GM12878 (cell line): ENCODE measurements at regions not wholly inside any gene's neighbourhood (a gene's known extent, or its start where the extent isn't known, plus 50 kb on each side); places are given as distances from the start of the nearest gene placed in this dataset.

Experiments
- ATAC-seq: fragments of 200-7000 bp; cut with Tn5 transposase; 3 replicates; pipeline ENCODE4 v1.9.1; 2020; ENCODE audit warnings: mild to moderate bottlenecking, moderate library complexity
- BruUV-seq: library from RNA; stranded (reverse); fragments of 400-500 nt; replicated peaks from 2 replicates; lab custom pipeline; 2021; lab: Mats Ljungman, UMichigan
- CTCF ChIA-PET: fragments of 300-600 bp; sonication (Branson Sonifier 250); formaldehyde crosslinking; extraction: SDS; loops from one replicate; lab custom pipeline; 2021; ENCODE audit warnings: inconsistent platforms; lab: Yijun Ruan, JAX
- POLR2A ChIA-PET: fragments of 350-600 bp; formaldehyde crosslinking; extraction: SDS; loops from one replicate; lab custom pipeline; 2021; ENCODE audit warnings: inconsistent platforms; lab: Charles Lee
- RAD21 ChIA-PET: fragments of 300-600 bp; sonication (Branson Sonifier 250); formaldehyde crosslinking; loops from one replicate; lab custom pipeline; 2023; ENCODE audit warnings: antibody characterized with exemption; ENCODE audit not compliant: unreplicated experiment; lab: Charles Lee
- SMC1A ChIA-PET: fragments of 300-600 bp; sonication (Branson Sonifier 250); formaldehyde crosslinking; loops from one replicate; lab custom pipeline; 2023; ENCODE audit not compliant: unreplicated experiment, uncharacterized antibody; lab: Charles Lee
- DNase-seq: peaks from one replicate; pipeline ENCODE4 v3.0.0-alpha.2; 2011; ENCODE audit warnings: low read depth, low spot score
- FAIRE-seq: peaks from 3 replicates; lab custom pipeline; 2011; peaks lifted over from hg19 to GRCh38; lab: Jason Lieb, UNC
- H2AFZ ChIP-seq: 2 replicates; pipeline ENCODE4 v1.6.0; 2011; ENCODE audit warnings: low read depth, low read length, control low read depth; ENCODE audit not compliant: control insufficient read depth
- H3K27ac ChIP-seq: 2 replicates; pipeline ENCODE4 v1.5.1; 2011; ENCODE audit warnings: control low read depth; ENCODE audit not compliant: control insufficient read depth, insufficient read depth
- H3K27me3 ChIP-seq, 2 experiments: replicated peaks in 1 of 2; 2 replicates each; pipeline versions ENCODE4 v1.6.0 to v1.6.1; 2011; ENCODE audit warnings: low read length in 1 of 2; ENCODE audit not compliant: control insufficient read depth in 2 of 2, insufficient read depth in 2 of 2
- H3K36me3 ChIP-seq, 2 experiments: 2 replicates each; pipeline ENCODE4 v1.5.1; 2011; ENCODE audit warnings: low read length in 1 of 2; ENCODE audit not compliant: control insufficient read depth in 2 of 2, insufficient read depth in 2 of 2
- H3K4me1 ChIP-seq: 2 replicates; pipeline ENCODE4 v1.6.1; 2011; ENCODE audit warnings: mild to moderate bottlenecking, low read length, moderate library complexity, mixed read lengths; ENCODE audit not compliant: control insufficient read depth, insufficient read depth
- H3K4me2 ChIP-seq: 2 replicates; pipeline ENCODE4 v1.6.0; 2011; ENCODE audit warnings: control low read depth; ENCODE audit not compliant: control insufficient read depth, insufficient read depth
- H3K4me3 ChIP-seq: fragments of 200-600 bp; sonication (generic); 2 replicates; pipeline ENCODE4 v1.5.1; 2016
- H3K79me2 ChIP-seq: 2 replicates; pipeline ENCODE4 v1.6.0; 2011; ENCODE audit warnings: low read length; ENCODE audit not compliant: control insufficient read depth, insufficient read depth
- H3K9ac ChIP-seq: 2 replicates; pipeline ENCODE4 v1.8.0; 2011; ENCODE audit warnings: low read length, control low read depth, mixed read lengths; ENCODE audit not compliant: control insufficient read depth, insufficient read depth
- H3K9me3 ChIP-seq: replicated peaks from 3 replicates; pipeline ENCODE4 v1.5.1; 2011; ENCODE audit warnings: mild to moderate bottlenecking, low read length; ENCODE audit not compliant: control insufficient read depth, insufficient read depth
- H4K20me1 ChIP-seq: 2 replicates; pipeline ENCODE4 v1.6.0; 2011; ENCODE audit not compliant: control insufficient read depth, insufficient read depth
- ATF3 ChIP-seq: IDR thresholded peaks from 2 replicates; pipeline ENCODE4 v1.6.1; 2011; ENCODE audit warnings: low read depth, mild to moderate bottlenecking, low read length, moderate library complexity, borderline replicate concordance; ENCODE audit errors: extremely low read depth
- CREB1 ChIP-seq: IDR thresholded peaks from 2 replicates; pipeline ENCODE4 v1.6.1; 2012; ENCODE audit warnings: low read depth, mild to moderate bottlenecking, inconsistent platforms
- EGR1 ChIP-seq, 2 experiments: IDR thresholded peaks; 1 replicate in 1 of 2; 2 replicates in 1 of 2; pipeline ENCODE4 v1.6.1; 2011 to 2012; ENCODE audit warnings: low read depth in 2 of 2, low read length in 2 of 2, borderline replicate concordance in 1 of 2, mild to moderate bottlenecking in 1 of 2, moderate library complexity in 1 of 2
- EZH2 ChIP-seq: IDR thresholded peaks from 2 replicates; pipeline ENCODE4 v1.6.1; 2012; ENCODE audit warnings: low read depth, mild to moderate bottlenecking, control low read depth, inconsistent platforms, low read length, borderline replicate concordance; ENCODE audit not compliant: control insufficient read depth
- GABPA ChIP-seq: IDR thresholded peaks from 2 replicates; pipeline ENCODE4 v1.6.1; 2014; ENCODE audit warnings: antibody characterized with exemption, low read depth, mild to moderate bottlenecking, inconsistent platforms
- GATAD2B ChIP-seq: fragments of 450-650 bp; conservative IDR thresholded peaks from 2 replicates; pipeline ENCODE4 v1.6.1; 2017; ENCODE audit warnings: low read depth, mild to moderate bottlenecking, moderate library complexity
- IRF3 ChIP-seq: fragments of 450-650 bp; IDR thresholded peaks from 2 replicates; pipeline ENCODE4 v1.6.1; 2014; ENCODE audit warnings: mild to moderate bottlenecking
- IRF5 ChIP-seq: fragments of 450-650 bp; IDR thresholded peaks from 2 replicates; pipeline ENCODE4 v1.6.1; 2017; ENCODE audit warnings: borderline replicate concordance
- KAT2A ChIP-seq: conservative IDR thresholded peaks from 2 replicates; pipeline ENCODE4 v1.6.1; 2011; ENCODE audit warnings: low read depth, low read length; ENCODE audit not compliant: control insufficient read depth
- KDM1A ChIP-seq: fragments of 200-600 bp; sonication (generic); IDR thresholded peaks from 2 replicates; pipeline ENCODE4 v1.6.1; 2016; ENCODE audit warnings: borderline replicate concordance
- MLLT1 ChIP-seq: fragments of 450-650 bp; IDR thresholded peaks from 2 replicates; pipeline ENCODE4 v1.6.1; 2016; ENCODE audit warnings: mild to moderate bottlenecking
- NR2C2 ChIP-seq: IDR thresholded peaks from 2 replicates; pipeline ENCODE4 v1.6.1; 2011; ENCODE audit warnings: borderline replicate concordance, low read depth; ENCODE audit not compliant: control insufficient read depth, insufficient read length
- NR2F1 ChIP-seq: fragments of 450-650 bp; conservative IDR thresholded peaks from 2 replicates; pipeline ENCODE4 v1.6.1; 2017; ENCODE audit warnings: mild to moderate bottlenecking
- RCOR1 ChIP-seq: conservative IDR thresholded peaks from 2 replicates; pipeline ENCODE4 v1.6.1; 2012; ENCODE audit warnings: low read depth, low read length, improper control_type of control experiment
- WGBS: methylation state at CpG from one replicate; pipeline ENCODE4 v1.1.6; 2016; ENCODE audit warnings: low lambda C conversion rate; ENCODE audit not compliant: insufficient replicate concordance, insufficient coverage; ENCODE audit errors: missing lambda C conversion rate; 5-methylcytosine and 5-hydroxymethylcytosine counted together
- in situ Hi-C: fragments of 300-500 bp; cut with MboI; formaldehyde crosslinking; loops from 9 replicates; pipeline ENCODE4 v1.14.3; 2018; ENCODE audit warnings: mixed read lengths
- intact Hi-C: fragments of 100-400 bp; cut with micrococcal nuclease; formaldehyde crosslinking; loops from one replicate; pipeline ENCODE4 v1.14.2; 2022; ENCODE audit not compliant: unreplicated experiment

- no peaks in the 10 kb centered on the region for H3K4me1 ChIP-seq
- BruUV-seq, result no TSS peak
- H2AFZ ChIP-seq, result no peak overlapping the region
- no peaks in the 10 kb centered on the region for H3K36me3 ChIP-seq
- in situ Hi-C loops, result no loop called here
- no peak overlapping the region for H3K4me2 ChIP-seq
- no peaks in the 10 kb centered on the region for H3K79me2 ChIP-seq
- TF ChIP-seq IRF5 (no peak), CREB1 (no peak)
- FAIRE-seq, result no peak
- H3K9me3 ChIP-seq, result no peaks in the 10 kb centered on the region
- no peak overlapping the region for H3K9ac ChIP-seq
- ChIA-PET POLR2A (no interaction called here), RAD21 (no interaction called here), CTCF (no interaction called here), SMC1A (no interaction called here)
- no peaks in the 10 kb centered on the region for H4K20me1 ChIP-seq
- DNase-seq, result no peak
- no peak for ATAC-seq
- H3K27ac ChIP-seq, result no peak overlapping the region
- intact Hi-C loops, result no loop called here
- H3K27me3 ChIP-seq, result no peaks in the 10 kb centered on the region; a peak in 1 of 4 replicates
- H3K4me3 ChIP-seq, result no peak overlapping the region
These were observed 108.0 kb downstream of the CHIC2 start for GRCh38 chr4:53956454-53956853.

- Histone ChIP-seq H3K4me3 (no peak overlapping the region), H3K27me3 (no peaks in the 10 kb centered on the region; a peak in 1 of 4 replicates), H2AFZ (no peak overlapping the region), H3K4me1 (no peaks in the 10 kb centered on the region), H3K9ac (no peak overlapping the region), H3K79me2 (no peaks in the 10 kb centered on the region), H3K36me3 (no peaks in the 10 kb centered on the region), H4K20me1 (no peaks in the 10 kb centered on the region), H3K4me2 (no peak overlapping the region), H3K27ac (no peak overlapping the region), H3K9me3 (no peaks in the 10 kb centered on the region)
- ChIA-PET CTCF (no interaction called here), POLR2A (no interaction called here), RAD21 (no interaction called here), SMC1A (no interaction called here)
- no peak for FAIRE-seq
- in situ Hi-C loops (no loop called here), intact Hi-C loops (no loop called here)
- no peak for ATAC-seq
- no peak for DNase-seq
- WGBS, result 22% methylated on average over 5 of the region's 5 CpGs
- BruUV-seq, result no TSS peak
- TF ChIP-seq GATAD2B (no peak), EZH2 (no peak), EGR1 (IDR thresholded peaks at IDR 0.05; ENCODE audit: borderline replicate concordance in 1 of 2, low read depth in 2 of 2, low read length in 2 of 2) (no peak), GABPA (no peak), IRF3 (no peak), NR2F1 (no peak), ATF3 (no peak), NR2C2 (no peak), RCOR1 (no peak), MLLT1 (no peak), KDM1A (no peak), KAT2A (no peak)
These were observed 108.4 kb downstream of the CHIC2 start for GRCh38 chr4:53956053-53956452.
